OCI-LY1 (cell line): ENCODE measurements at regions not wholly inside any gene's neighbourhood (a gene's known extent, or its start where the extent isn't known, plus 50 kb on each side); places are given as distances from the start of the nearest gene placed in this dataset.

Source experiments
- EZH2 ChIP-seq: fragments of 200-600 bp; sonication (generic), shearing (Covaris generic); IDR thresholded peaks from 2 replicates; pipeline ENCODE4 v1.8.0; 2017; ENCODE audit warnings: borderline replicate concordance, mixed run types, mild to moderate bottlenecking, antibody characterized with exemption, low read length, moderate library complexity, mixed read lengths
- TF ChIP-seq, protein P1 (sequence below): fragments of 200-600 bp; sonication (generic), shearing (Covaris generic); IDR thresholded peaks from 2 replicates; pipeline ENCODE4 v1.5.1; 2017; ENCODE audit warnings: mild to moderate bottlenecking, antibody characterized with exemption, low read length, moderate library complexity, mixed read lengths

DNA sequence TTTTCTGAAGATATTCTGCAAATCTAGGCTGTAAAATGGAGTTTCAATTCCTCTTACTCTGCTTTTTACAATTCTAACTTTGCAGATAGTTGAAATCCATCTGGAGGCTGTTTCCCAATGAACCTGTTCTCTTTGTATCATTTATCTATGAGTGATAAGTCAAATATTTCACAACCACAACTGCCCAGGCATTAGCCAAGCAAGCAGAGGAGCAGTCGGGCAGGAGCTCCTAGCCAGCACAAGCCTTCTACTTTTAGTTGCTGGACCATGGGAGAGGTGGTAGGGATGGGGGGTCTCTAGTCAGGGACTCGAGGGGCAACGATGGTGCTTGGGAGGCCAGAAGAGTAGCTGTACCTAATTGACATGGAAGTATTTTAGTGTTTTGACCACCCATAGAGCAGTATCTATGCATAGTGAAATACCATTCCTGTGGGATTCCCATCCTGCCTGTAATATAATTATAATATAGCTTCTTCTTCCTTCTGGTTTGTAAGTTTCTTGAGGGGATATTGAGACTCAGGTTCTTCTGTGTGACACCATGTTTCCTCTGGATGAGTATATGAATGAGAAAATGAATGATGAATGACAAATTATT lies 353.5 kb upstream of the IL12A start:
- no peak for TF ChIP-seq EZH2
- TF ChIP-seq, protein P1, sequence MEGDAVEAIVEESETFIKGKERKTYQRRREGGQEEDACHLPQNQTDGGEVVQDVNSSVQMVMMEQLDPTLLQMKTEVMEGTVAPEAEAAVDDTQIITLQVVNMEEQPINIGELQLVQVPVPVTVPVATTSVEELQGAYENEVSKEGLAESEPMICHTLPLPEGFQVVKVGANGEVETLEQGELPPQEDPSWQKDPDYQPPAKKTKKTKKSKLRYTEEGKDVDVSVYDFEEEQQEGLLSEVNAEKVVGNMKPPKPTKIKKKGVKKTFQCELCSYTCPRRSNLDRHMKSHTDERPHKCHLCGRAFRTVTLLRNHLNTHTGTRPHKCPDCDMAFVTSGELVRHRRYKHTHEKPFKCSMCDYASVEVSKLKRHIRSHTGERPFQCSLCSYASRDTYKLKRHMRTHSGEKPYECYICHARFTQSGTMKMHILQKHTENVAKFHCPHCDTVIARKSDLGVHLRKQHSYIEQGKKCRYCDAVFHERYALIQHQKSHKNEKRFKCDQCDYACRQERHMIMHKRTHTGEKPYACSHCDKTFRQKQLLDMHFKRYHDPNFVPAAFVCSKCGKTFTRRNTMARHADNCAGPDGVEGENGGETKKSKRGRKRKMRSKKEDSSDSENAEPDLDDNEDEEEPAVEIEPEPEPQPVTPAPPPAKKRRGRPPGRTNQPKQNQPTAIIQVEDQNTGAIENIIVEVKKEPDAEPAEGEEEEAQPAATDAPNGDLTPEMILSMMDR: no peak
